ENCODE measurements at regions not wholly inside any gene's neighbourhood (a gene's known extent, or its start where the extent isn't known, plus 50 kb on each side); places are given as distances from the start of the nearest gene placed in this dataset.

DNA sequence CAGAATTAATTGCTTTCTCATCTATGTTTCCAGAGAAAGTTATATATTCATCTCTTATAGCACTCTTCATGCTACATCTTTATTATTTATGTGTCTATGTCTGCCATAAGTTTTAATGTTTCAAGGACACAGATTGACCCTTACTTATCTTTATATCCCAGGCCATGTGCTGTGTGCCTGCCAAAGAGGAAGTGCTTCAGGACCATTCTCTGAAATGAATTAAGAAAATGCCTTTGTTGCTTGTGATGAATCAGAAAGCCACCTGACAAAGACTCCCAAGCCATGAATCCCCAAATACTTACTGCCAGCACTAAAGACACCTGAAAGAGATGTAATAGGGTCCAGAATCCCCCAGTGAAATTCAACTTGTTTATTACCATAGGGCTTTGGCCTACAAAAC lies 342.1 kb upstream of the C1orf87 start:
- TF ChIP-seq CTCF (conservative IDR thresholded peaks at IDR 0.05; ENCODE audit: low read depth, low read length) (no peak), EZH2 (IDR thresholded peaks at IDR 0.05; ENCODE audit: borderline replicate concordance, low read depth, low read length, poor library complexity, severe bottlenecking) (no peak)

Data from A673 (cell line).